GM21526 (cell line): ENCODE measurements at regions not wholly inside any gene's neighbourhood (a gene's known extent, or its start where the extent isn't known, plus 50 kb on each side); places are given as distances from the start of the nearest gene placed in this dataset.
A peak's percentile ranks its signal among the peaks of the same experiment; 100 is the strongest.

Experiments
- ATAC-seq: cut with Tn5 transposase; IDR thresholded peaks from one replicate; pipeline ENCODE4 v1.9.1; 2021; ENCODE audit warnings: moderate library complexity; ENCODE audit not compliant: unreplicated experiment, low FRiP score

DNA sequence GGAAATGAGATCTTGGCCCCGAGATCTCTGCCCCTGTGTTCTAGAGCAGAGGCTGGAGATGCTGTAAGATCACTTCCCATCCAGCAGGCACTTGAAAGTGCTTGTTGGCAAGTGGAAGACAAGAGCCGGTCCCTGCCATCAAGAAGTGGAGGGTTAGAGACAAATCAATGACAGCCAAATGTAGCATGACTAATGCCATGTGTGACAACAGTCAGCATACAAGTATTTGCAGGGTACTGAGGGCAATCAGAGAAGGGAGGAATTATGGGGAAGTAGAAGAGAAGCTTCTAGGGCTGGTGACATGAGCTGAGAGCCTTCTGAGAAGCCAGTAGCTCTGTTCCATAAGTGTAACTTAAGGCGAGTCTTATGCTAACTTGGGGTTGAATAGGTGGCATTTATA, 58.6 kb downstream of the TMEM17 start:
- ATAC-seq = no peak

DNA sequence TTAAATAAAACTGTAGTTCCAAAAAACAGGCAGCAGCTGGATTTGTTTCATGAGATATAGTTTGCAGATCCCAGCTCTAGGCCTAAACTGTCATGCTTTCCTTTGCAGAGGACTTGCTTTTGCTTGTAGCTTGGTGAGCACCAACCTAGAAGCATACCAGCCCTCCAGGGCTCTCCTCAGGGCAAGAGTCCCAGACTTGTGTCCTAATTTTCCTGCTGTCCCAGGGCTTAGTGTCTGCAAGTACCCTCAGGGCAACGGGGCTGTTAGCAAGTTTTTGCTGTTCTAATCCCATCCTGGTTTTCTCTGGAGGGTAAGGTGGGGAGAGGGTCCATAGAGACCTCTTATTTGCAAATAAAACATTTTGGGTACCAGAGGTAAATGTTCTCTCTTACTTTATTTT, 59.5 kb downstream of the TMEM17 start:
- ATAC-seq = no peak

DNA sequence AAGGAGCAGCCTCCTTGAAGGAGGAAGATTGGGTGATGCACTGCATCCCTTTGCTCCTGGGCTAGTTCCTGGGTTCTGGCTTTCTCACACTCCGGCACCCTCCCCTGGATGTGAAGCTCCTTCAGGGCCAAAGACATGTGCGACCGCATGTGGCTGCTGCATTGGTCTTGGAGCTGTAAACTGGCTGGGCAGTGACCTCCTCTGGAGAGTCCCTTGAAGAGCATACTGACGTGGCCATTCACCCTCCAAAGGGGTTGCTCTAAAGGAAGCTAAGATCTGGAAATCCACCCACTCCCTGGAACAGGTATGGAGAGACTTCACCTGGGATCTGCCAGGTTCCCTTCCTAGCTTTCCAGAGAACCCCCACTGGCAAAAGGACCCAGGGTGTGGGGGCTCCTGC, 62.1 kb downstream of the TMEM17 start:
- no peak for ATAC-seq

DNA sequence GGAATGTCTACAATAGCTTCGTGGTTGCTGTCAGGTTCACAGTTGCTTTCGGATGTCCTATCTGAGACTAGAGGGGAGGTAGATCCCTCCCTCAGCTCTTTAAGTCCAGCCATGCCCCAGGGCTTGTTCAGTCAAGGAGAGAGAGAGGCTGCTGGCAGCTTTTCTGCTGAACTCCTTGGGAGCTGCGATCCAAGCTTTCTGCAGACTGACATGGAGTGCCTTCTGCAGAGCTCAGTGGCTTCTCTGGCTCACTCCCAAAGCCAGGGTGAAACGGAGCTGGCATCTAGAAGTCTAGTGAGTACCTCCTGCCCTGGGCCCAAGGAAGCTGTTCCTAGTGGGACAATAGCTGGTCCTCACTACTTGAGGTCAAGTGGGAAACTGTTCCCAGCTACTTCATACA, 62.5 kb downstream of the TMEM17 start:
- no peak for ATAC-seq

DNA sequence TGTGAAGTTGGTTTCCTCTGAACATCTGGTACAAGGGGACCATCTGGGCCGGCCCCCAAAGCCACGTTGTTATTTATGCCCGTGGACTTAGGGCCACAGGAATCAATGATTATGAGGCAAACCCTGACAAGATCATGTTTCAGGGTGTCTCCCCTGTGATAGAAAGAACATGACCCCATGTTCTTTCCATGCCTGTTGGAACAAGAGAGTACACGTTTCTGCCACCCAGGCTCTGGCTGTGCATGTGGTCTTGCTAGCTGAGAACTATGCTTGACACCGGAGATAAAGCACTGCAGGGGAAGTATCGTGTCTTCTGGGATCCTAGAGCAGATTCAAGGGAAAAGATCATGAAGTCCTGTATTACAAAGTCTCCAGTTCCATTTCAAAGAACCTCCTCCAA, 64.2 kb downstream of the TMEM17 start:
- no peak for ATAC-seq

DNA sequence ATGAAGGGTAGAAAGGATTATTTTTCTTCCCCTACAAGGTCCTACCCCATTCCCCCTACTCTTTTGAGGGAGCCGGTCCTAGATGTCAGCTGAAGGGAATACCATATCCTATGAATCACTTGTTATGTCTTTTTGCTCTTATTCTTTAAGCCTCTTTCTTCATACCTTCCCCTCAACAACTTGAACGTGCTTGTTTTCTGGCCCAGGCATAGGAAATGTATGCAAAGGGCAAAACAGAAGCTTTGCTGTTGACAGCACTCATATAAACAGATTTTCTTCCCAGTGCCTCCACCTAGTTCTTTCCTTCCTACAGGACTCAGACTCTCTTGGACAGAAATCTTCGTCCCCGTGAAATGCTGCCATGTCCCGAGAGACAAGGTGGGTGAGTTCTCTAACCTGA, 64.6 kb downstream of the TMEM17 start:
- no peak for ATAC-seq

DNA sequence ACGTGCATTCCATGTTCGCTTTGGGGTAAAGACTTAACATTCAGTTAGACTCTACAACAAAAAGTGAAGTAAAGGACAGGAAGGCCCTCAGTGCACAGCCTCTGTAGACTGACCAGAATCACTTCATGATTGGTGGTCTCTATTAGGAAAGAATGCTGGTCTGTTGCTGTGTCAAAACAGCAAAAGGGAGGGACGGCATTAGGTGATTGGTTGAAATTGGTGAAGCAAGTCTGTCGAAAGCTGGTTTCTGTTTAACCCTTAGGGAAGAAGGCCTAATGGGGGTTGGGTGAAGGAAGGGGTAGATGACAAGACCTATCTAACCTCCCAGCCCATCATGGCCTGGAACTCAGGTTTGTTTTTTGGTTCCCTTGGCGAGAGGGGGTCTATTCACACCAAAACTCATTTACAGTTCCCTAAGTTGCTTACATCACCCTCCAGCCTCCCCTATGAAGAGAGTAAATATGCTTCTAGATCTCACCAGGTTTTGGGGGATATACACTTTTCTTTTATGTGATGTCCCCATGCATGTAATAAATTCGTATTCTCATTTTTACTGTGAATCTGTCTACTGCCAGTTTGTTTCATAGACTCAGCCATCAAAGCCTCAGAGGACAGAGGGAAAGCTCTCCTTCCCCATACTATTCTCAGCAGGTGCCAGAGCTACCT, 65.6 kb downstream of the TMEM17 start:
- no peak for ATAC-seq

DNA sequence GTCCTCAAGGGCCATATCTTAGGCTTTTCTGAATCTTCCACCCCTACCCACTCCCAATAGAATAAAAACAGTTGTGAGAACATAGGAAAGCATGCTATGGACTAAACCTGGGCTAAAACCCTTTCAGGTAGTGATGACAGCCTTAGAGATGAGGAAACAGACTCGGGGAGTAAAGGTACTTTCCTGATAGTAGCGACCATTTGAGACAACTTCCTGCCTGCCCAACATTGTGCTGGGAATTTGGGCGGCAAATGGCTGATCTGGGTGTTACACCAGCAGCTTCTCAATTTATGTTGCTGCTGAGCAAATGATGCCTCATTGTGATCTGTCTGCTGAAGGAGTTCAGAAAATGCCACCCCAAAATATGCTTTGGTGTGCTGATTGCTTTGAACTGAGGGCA, 66.6 kb downstream of the TMEM17 start:
- ATAC-seq = no peak

DNA sequence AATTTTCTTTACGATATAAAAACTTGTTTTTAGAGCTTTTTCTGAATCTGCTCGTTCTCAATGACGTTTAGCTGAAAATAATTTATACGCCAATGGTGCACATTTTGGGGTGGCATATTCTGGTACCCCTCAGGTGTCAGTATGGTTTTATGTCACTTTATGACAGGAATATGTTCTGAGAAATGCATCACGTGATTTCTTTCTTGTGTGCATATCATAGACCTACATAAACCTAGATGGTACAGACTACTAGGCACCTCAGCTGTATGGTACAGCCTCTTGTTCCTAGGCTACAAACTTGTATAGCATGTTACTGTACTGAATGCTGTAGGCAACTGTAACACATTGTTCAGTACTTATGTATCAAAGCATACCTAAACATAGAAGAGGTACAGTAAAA, 68.2 kb downstream of the TMEM17 start:
- ATAC-seq = no peak

DNA sequence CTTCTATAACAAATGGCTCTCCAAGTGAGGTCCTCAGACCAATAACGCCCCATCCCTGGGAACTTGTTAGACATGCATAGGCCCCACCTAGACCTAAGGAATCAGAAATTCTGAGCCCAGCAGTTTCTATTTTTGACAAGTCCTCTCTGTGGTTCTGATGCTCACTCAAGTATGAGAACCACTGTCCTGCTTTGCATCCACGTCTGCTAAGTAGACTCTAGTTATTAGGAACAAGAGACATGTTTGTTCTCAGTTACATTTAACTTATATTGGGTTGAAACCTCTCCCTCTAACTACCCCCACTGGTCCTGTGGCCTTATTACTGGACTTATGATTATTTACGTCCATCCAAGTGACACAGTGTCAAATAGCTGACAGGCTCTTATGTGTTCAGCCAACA, 70.3 kb downstream of the TMEM17 start:
- no peak for ATAC-seq

DNA sequence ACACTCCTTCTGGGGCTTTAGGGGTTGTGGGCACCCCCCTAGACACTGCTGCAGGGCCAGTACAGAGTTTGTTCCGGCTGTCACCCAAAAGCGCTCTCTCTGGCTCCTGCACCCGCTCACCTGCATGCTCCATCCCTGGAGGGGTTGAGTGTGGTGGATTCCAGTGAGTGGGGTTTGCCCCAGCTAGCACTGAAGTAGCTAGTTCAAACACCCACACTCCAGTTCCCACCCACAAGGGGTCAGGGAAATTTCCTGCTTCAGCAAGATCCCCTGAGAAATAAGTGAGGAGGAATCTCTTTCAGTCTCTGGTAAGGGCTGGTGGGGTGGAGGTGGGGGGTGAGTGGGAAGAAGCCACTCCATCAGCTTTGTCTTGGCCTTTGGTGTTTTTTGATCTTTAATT, 73.6 kb downstream of the TMEM17 start:
- no peak for ATAC-seq

DNA sequence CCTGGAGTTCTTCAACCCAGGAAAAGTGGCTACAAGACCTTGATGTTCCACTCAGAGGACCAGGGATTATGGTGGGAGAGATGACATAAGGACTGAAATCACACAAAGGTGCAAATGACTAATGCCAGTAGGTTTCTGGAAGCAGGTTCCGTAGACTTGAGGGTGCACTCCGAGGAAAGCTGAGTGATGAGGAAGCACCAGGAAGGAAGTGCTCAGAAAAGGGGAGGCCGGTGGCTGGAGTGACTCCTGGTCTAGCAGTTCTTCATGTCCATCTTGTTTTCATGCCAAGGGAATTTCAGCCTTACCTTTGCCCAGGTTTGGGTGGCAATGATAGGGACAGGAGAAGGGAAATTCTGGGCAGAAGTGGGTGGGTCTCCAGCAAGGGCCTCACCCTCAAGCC, 74.5 kb downstream of the TMEM17 start:
- no peak for ATAC-seq

DNA sequence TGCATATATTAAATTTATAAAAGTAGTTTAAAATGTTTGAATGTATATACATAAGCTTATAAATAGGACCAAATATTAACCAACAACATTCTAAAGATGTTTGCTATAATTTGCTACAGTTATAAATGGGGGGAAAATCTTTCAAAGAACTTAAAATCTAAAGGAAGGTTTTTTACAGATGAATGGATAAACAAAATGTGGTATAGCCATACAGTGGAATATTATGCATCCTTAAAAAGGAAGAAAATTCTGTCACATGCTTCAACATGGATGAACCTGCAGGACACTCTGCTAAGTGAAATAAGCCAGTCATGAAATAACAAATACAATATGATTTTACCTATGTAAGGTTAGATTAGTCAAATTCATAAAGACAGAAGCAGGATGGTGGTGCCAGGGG, 75.8 kb downstream of the TMEM17 start:
- ATAC-seq = no peak

DNA sequence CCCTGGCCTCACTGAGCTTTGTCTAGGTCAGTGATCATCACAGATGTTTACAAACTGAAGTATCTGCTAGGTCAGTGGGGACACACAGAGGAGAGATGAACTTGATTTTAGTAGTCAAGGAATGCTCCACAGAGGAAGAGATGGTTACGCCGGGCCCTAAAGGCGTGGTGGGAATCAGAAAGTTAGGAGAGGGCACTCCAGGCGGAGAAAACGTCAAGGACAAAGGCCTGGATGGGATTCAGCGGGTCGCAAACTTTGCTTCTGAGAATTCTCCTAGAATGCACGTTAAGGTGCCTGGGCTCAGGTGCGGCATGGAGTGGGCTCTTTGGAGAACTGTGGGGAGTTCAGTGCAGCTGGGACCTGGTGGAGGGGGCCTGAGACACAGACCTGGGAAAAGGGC, 78.8 kb downstream of the TMEM17 start:
- no peak for ATAC-seq

DNA sequence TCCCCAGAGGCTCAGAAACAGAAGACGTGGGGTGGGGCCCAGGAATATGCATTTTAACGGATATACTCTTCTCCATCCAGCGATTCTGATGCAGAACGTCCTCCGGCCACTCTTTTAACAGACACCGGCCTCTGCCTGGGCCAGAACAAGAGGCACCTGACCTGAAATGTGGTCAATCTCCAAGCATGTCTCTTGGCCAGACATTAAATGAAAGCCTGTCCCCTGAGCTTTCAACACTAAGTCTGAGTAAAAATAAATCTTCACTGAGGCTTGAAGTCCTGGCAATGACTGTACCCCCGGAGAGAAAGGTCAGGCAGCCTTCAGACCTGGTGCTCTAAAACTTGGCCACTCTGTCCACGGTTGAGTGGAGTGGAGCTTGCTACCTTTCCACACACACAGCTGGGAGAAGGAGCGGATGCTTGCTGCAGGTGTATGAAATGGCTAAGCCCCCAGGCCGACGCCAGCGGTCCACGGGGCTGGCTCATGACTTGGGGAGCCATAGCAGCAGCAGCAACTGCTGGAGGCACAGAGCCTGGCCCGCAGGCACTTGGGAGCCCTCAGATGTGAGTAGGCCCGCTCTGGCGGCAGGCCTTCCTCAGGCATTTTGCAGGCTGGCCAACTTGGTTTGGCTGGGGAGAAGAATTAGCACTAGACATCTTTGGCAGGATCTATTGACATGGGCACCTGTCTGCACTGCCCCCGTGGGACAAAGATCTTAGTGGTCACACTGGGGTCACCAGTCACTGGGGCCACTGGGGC, 79.7 kb downstream of the TMEM17 start:
- no peak for ATAC-seq

DNA sequence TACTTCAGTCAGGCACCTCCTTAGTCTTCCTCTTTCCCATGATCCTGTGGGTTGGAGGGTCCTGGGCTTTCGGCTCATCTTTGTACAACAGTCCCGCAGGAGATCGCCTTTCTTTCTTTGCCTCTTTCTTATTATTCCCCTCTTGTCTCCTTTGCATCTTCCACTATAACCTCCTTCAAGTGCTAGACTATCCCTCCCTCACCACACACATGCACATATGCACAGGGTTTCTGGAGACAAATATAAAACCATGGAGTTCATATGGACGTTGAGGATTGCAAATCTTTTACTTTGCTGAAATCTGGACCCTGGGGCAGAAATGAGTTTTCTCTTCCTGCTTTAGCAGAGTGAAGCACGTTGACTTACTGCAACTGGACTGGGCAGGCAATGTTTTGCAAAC, 80.3 kb downstream of the TMEM17 start:
- no peak for ATAC-seq

DNA sequence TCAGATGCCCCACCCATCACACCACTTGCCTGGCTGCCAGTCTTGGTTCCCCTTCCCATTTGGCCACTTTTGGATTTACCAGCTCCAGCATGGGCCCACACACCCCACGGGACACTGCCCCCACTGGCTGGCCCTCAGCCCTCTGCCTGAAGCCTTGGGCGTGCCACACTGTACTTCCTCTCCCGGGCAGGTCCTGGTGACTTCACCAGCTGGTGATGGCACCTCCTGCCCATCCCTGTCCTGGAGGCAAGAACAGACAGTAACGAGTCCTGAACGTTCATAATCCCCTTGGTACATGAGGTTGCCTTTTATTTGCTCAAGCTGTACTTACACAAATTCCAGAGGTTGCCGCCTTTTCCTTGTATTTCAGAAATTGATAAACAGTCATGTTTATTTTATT, 81.1 kb downstream of the TMEM17 start:
- no peak for ATAC-seq

DNA sequence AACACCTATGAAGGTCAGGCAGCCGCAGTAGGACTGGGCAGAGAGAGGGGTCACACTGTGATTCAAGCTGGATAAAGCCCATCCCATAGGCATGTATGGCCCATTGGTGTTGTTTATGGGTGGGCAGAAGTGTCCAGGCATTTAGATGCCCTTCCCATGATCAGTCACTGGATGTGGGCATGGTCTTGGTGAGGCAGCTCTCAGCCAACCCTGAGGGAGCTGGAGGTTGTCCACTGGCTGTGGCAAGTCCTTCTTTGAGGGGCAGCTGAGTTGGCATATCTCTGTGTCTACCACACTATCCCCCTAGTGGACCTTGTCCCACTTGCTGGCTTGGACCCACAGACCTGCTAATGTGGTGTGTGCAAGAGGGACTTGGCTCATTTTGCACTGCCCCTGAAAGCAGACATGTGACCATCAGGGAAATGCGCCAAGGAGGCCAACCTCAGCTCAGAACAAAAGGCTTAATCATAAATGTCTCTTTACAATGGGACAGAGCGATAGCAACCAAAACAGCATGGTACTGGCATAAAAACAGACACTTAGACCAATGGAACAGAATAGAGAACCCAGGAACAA, 82.0 kb downstream of the TMEM17 start:
- ATAC-seq = no peak

DNA sequence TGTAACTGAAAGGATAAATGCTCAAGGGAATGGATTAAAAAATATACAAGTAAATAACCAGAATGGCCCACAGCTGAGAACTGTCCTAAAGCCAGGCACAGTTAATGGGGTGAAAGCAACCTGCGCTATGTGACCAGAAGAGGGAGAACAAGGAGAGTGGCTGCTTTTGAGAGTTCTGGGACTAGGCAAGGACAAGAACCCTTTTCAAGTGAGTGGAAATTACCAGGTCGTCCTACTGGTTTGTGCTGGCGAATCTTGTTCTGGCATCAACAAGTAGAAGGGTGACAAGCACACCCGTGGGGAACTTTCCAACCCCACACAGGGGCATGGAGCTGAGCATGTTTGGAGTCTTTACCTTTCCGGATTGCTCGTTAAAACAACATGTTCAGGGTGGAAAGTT, 82.8 kb downstream of the TMEM17 start:
- no peak for ATAC-seq

DNA sequence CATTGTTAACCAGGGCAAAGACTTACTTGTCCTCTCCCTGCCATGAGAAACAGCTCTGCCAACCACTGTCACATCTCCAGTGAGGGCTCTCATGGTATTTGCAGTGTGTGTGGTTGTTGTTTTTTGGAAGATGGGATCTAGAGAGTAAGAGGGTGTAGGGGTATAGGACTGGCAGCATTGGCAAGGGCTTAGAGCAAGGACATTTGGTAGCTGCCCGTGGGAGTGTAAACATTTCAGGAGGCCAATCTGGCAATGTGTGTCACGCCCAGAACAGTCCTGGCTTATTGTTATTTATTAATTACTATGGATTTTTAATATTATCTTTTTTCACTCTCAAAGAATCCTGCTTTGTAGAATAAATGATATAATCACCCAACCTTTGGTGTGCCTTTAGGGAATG, 90.5 kb downstream of the TMEM17 start:
- no peak for ATAC-seq

DNA sequence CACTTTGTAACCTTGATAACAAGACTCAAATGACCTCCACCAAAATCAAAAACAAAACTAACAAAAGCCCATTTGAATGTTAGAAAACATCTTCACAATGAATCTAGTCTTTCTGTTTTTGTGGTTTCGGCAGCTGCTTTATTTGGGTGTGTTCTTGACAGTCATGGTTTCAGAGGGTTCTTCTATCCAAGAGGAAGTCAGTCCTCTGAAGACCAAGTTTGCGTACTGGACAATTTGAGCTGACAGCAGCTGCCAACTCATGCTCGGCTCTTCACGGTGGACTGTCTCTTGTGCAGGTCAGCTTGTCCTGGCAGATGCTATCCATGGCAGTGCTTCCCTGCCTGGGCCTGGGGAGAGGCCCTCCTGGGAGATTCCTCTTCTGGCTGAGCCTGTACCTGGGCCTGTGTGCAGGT, 91.0 kb downstream of the TMEM17 start:
- peak; percentile 73 for ATAC-seq

DNA sequence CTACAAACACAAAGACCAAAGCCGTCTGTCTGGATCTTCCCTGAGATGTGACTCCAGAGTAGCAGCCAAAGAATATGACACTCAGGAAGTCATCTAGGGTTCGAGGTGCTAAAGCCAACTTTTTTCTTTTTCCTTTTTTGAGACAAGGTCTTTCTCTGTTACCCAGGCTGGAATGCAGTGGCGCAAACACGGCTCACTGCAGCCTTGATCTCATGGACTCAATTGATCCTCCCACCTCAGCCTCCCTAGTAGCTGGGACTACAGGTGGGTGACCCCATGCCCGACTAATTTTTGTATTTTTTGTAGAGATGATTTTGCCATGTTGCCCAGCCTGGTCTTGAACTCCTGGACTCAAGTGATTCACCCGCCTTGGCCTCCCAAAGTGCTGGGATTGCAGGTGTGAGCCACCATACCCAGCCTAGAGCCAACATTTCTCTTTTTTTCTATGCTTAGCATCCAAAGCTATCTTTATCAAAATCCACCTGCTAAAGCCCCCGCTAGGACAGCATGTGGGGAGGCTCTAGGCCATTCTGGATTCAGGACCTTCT, 92.8 kb downstream of the TMEM17 start:
- ATAC-seq = no peak
